Hepatic stellate cell (primary cell): ENCODE measurements at regions not wholly inside any gene's neighbourhood (a gene's known extent, or its start where the extent isn't known, plus 50 kb on each side); places are given as distances from the start of the nearest gene placed in this dataset.

Experiments used
- DNase-seq: peaks from one replicate; pipeline ENCODE4 v3.0.0; 2011; ENCODE audit warnings: low spot score

GRCh38 chr15:62444104-62445022 is 279.3 kb upstream of the C2CD4B start:
- peak; percentile 75 for DNase-seq

DNA sequence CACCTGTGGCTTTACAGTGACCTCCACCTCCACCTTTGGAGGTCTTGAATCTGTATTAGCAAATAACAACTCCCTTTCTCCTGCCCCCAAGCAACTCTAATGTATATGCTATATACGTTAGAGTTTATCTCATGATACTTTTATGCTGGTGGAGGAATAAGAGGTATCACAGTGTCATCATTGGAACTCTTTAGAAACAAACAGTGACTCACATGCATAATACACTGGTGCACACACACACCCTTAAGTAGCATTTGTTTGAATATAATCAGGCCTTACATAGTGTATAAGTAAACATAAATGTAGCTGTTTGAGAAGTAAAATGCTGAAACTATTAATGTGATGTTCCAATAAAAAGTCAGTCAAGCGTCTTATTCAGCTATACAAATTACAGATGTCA is 280.2 kb upstream of the C2CD4B start:
- no peak for DNase-seq

DNA sequence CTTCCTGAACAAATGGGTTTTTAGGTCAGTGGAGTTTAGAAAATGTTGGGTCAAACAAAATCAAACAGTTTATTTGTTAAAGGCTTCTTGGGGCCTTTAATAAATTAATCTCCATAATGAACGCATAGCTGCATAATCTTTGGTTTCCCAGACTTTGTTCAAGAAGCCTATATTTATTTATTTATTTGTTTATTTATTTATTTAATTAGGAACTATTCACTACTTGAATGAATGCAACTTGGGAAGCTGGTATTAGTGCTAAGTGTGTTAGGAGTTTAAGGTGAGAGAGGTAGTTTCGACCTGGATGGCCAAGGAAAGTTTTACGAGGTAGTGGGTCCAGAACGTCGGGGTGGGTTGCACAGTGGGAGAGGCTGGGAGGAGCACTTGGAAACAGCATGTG is 281.9 kb upstream of the C2CD4B start:
- no peak for DNase-seq

DNA sequence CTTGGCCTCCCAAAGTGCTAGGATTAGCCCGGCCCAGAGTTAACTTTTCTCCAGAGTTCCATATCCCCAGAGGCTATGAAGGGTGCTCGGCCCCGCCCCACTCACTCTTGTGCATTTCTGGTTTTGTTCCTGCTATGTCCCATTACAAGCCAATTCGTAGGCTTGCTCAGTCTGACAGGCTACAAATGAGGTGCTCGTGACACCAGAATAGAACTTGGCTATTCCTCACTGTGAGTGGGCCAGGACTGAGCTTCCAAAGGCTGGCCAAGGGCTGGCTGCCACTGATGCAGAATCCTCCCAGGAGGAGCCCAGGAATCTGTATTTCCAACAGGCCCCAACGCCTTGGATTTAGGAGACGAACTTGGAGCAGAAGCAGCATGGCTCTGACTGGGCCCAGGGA is 282.7 kb upstream of the C2CD4B start:
- DNase-seq: no peak

DNA sequence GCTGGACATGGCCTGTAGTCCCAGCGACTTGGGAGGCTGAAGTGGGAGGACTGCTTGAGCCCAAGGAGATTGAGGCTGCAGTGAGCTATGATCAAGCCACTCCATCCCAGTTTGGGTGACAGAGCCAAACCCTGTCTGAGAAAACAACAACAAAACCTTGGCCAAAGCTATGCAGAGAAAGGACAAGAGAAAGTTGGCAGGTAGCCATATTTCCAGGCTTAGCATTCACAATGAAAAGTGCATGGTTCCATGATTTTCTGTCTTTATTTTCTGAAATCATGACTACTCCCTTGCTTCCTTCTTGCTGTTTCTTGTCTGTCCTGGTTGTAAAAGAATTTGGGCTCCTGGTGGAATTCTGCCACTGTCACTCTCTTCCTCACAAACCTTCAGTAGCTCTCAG is 284.6 kb upstream of the C2CD4B start:
- DNase-seq: no peak

- no peak for DNase-seq
Measured at GRCh38 chr15:62450061-62450460, 285.0 kb upstream of the C2CD4B start.

- DNase-seq: no peak
Measured at GRCh38 chr15:62452026-62452425, 286.9 kb upstream of the C2CD4B start.

DNA sequence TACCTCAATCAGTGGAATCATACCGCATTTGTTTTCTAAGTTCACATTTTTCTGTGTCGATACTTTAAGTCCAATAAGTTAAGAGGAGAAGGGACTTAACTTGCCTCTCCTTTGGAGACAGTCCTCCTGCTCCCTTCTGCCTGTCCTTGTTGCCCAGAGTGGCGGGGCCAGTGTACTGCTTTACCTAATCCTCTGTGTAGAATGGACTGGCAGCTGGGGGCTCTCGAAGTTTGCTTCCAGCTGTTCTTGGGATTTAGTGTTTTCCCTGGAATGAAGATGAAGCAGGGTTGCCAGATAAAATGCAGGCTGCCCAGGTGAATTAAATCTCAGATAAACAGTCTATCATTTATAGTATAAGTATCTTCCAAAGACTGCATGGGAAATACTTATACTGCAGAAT is 287.6 kb upstream of the C2CD4B start:
- DNase-seq: no peak

DNA sequence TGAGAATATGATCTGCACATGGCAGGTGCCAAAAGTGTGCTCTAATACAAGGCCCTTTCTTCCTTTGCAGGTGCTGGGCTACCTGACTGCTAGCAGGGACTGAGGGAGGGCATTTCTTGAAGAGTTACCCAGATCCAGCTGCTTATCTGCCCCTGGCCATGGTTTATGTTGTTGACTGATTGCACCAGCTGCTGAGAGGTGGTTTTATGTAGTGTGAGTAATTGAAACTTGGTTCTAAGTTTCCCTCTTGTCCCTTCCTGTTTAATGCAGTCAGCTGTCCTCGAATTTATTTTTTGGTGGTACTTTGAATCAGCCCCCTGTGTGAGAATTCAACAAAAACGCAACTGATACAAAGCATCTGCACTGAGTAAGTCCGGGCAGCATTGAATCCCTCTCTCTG is 288.3 kb upstream of the C2CD4B start:
- DNase-seq: no peak

DNA sequence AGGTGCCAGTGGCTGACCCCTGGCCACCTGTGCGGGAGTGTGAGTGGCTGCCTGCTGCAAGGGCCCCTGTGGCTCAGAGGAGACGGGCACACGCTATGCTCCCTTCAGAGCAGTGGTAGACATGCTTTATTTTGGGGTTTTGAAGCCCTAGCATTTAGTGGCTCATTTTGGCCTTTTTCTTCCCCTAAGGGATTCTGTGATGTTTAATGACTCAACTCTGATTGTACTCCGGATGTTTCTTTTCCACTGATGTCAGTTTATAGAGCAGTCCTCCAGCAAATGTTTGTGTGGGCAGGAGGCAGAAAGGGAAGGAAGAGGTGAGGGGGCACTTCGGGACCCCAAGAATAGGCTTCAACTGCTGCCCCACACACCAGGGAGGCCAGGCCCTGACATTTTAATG is 288.9 kb upstream of the C2CD4B start:
- peak; percentile 59 for DNase-seq

DNA sequence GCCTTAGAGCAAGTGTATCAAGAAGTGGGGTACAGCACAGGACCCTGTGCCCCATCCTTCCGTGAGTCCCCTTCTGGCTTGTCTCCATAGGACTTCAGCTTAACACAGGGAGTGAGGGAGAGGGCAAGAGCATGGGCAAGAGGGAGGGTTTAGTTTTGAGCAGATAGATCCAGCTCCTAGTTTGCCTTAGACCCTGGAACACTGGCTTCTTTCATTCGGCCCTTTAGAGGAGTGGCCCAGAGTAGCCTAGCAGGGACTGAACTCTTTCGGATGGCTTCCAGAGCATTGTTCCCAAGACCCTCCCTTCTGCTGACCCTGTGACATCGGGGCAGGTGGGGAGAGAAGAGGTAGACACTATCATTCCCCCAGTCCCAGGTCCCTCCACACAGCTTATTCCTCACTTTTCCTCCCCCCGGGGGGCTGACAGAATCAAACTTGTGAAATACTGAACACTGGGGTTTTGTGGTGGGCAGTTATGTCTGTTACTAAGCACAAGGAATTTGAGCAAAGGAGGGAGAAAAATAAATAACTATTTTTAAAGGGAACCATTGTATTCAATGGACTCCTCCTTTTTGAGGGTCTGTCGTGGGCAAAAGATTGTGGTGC is 289.6 kb upstream of the C2CD4B start:
- no peak for DNase-seq

- no peak for DNase-seq
Measured at GRCh38 chr15:62455441-62455921, 290.4 kb upstream of the C2CD4B start.

GRCh38 chr15:62456011-62456920 is 291.2 kb upstream of the C2CD4B start:
- peak; percentile 52 for DNase-seq

GRCh38 chr15:62457100-62457499 is 292.0 kb upstream of the C2CD4B start:
- no peak for DNase-seq

DNA sequence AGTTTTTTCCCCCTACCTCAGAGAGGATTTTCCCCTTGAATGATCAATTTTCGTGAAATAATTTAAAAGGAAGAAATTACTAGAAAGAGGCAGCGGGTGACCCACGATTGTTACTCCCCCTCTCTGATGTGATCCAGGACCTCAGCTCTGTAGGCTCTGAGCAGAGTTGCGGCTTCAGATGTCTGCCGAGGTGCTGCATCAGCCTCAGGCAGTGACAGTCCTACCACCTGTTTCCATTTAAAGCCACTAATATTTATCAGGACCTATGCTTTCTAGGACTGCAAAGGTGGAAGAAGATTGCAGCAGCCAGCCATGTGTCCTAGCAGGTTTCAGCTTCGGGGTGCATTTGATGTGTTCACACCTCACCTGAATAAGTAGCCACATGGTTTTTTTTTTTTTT is 294.8 kb upstream of the C2CD4B start:
- DNase-seq: no peak

GRCh38 chr15:62462268-62462667 is 297.2 kb upstream of the C2CD4B start:
- DNase-seq: no peak

DNA sequence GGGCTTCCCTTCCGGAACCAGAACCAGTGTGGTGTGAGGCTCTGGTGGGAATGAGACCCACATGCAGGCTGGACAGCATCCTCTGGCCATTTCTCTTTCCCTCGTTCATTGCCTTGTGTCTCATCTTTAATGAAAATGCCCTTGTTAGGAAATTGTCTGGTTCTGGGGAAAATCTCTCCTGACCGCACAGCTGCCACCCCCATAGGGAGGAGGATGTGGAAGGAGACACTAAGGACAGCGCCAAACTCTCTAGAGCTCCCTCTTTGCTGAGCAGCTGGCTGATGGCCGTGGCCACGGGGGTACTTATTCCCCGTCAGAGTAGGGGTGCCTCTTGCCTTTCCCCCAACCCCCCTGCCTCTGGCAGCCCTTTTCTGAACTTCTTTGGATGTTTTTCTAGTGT is 297.6 kb upstream of the C2CD4B start:
- DNase-seq: no peak

- peak; percentile 62 for DNase-seq
Measured at GRCh38 chr15:62464705-62465104, 299.6 kb upstream of the C2CD4B start.

DNA sequence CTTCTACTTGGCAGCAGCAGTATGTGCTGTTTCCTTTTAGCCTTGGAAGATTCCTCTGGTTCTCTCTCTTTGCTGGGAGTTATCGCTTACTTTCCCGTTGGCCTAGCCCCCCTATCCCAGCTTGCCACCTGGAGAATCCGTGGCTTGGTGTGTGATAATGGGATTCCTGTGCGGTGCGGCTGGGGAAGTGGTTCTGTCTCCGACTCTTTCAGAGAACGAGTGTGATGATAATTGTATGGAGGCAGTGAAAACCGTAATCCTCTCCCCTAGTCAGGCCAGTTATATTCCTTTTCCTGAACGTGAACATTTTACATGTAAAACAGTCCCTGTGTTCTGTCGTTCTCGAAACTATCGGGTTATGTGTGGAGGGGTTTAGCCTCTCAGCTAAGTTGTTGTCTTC is 300.1 kb upstream of the C2CD4B start:
- DNase-seq: no peak

GRCh38 chr15:62469478-62469873 is 304.4 kb upstream of the C2CD4B start:
- no peak for DNase-seq

GRCh38 chr15:62469874-62470688 is 305.0 kb upstream of the C2CD4B start:
- no peak for DNase-seq
